ENCODE measurements at regions not wholly inside any gene's neighbourhood (a gene's known extent, or its start where the extent isn't known, plus 50 kb on each side); places are given as distances from the start of the nearest gene placed in this dataset.

DNA sequence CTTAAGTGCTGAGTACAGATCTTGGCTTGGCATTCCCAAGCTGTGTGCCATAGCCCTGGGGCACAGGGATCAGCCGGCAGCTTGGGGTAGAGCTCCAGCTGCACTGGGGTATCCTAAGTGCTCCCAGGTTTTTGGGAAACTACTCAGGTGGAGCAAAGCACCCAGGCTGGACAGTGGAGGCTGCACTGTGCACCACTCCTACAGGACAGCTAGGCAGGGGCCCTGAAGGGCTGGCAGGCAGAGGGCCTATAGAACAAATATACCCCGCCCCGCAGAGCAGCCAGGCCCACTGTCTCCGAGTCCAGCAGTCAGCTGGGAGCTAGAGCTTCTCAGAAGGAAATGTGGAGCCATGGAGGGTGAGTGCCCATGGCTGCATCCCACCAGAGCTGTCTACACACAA lies 691.7 kb upstream of the ADGRL2 start:
- TF ChIP-seq EZH2 (IDR thresholded peaks at IDR 0.05; ENCODE audit: borderline replicate concordance, insufficient read depth, low read length, poor library complexity, severe bottlenecking): no peak
- TF ChIP-seq, protein P1, sequence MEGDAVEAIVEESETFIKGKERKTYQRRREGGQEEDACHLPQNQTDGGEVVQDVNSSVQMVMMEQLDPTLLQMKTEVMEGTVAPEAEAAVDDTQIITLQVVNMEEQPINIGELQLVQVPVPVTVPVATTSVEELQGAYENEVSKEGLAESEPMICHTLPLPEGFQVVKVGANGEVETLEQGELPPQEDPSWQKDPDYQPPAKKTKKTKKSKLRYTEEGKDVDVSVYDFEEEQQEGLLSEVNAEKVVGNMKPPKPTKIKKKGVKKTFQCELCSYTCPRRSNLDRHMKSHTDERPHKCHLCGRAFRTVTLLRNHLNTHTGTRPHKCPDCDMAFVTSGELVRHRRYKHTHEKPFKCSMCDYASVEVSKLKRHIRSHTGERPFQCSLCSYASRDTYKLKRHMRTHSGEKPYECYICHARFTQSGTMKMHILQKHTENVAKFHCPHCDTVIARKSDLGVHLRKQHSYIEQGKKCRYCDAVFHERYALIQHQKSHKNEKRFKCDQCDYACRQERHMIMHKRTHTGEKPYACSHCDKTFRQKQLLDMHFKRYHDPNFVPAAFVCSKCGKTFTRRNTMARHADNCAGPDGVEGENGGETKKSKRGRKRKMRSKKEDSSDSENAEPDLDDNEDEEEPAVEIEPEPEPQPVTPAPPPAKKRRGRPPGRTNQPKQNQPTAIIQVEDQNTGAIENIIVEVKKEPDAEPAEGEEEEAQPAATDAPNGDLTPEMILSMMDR (IDR thresholded peaks at IDR 0.05; ENCODE audit: poor library complexity, severe bottlenecking): no peak
- TF ChIP-seq SMC3 (conservative IDR thresholded peaks at IDR 0.05; ENCODE audit: poor library complexity): no peak
- no peak for TF ChIP-seq EP300 (conservative IDR thresholded peaks at IDR 0.05; ENCODE audit: poor library complexity, severe bottlenecking)
- no peak for TF ChIP-seq POLR2AphosphoS5 (IDR thresholded peaks at IDR 0.05)
- TF ChIP-seq RAD21 (conservative IDR thresholded peaks at IDR 0.05): no peak
- TF ChIP-seq, protein P2, sequence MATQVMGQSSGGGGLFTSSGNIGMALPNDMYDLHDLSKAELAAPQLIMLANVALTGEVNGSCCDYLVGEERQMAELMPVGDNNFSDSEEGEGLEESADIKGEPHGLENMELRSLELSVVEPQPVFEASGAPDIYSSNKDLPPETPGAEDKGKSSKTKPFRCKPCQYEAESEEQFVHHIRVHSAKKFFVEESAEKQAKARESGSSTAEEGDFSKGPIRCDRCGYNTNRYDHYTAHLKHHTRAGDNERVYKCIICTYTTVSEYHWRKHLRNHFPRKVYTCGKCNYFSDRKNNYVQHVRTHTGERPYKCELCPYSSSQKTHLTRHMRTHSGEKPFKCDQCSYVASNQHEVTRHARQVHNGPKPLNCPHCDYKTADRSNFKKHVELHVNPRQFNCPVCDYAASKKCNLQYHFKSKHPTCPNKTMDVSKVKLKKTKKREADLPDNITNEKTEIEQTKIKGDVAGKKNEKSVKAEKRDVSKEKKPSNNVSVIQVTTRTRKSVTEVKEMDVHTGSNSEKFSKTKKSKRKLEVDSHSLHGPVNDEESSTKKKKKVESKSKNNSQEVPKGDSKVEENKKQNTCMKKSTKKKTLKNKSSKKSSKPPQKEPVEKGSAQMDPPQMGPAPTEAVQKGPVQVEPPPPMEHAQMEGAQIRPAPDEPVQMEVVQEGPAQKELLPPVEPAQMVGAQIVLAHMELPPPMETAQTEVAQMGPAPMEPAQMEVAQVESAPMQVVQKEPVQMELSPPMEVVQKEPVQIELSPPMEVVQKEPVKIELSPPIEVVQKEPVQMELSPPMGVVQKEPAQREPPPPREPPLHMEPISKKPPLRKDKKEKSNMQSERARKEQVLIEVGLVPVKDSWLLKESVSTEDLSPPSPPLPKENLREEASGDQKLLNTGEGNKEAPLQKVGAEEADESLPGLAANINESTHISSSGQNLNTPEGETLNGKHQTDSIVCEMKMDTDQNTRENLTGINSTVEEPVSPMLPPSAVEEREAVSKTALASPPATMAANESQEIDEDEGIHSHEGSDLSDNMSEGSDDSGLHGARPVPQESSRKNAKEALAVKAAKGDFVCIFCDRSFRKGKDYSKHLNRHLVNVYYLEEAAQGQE (IDR thresholded peaks at IDR 0.05; ENCODE audit: borderline replicate concordance): no peak
- TF ChIP-seq TAF1 (IDR thresholded peaks at IDR 0.05; ENCODE audit: low read depth): no peak
- no peak for TF ChIP-seq MXI1 (conservative IDR thresholded peaks at IDR 0.05; ENCODE audit: poor library complexity, severe bottlenecking)
- H3K27ac ChIP-seq (ENCODE audit: low read length): no peak overlapping the region
- no peak overlapping the region for H2AFZ ChIP-seq (ENCODE audit: low read depth, low read length)
- H3F3A ChIP-seq (ENCODE audit: insufficient read depth, low read length, poor library complexity, severe bottlenecking): no peaks in the 10 kb centered on the region
- H3K9ac ChIP-seq (ENCODE audit: low read length): no peak overlapping the region
- no peak overlapping the region for H3K4me3 ChIP-seq (ENCODE audit: low read length)
- no peak overlapping the region for H3K4me2 ChIP-seq (ENCODE audit: low read length)
- no peaks in the 10 kb centered on the region for H3K36me3 ChIP-seq (ENCODE audit: insufficient read depth, low read length)
- no peaks in the 10 kb centered on the region for H3K79me2 ChIP-seq (replicated peaks; ENCODE audit: insufficient read depth, low read length)
- no peaks in the 10 kb centered on the region for H3K9me2 ChIP-seq (ENCODE audit: insufficient read depth, low read length)
- H4K20me1 ChIP-seq (ENCODE audit: insufficient read depth): no peaks in the 10 kb centered on the region
- H3K27me3 ChIP-seq (ENCODE audit: insufficient read depth, low read depth, low read length): no peaks in the 10 kb centered on the region
- H3K9me3 ChIP-seq (ENCODE audit: low read length): no peaks in the 10 kb centered on the region

DNA sequence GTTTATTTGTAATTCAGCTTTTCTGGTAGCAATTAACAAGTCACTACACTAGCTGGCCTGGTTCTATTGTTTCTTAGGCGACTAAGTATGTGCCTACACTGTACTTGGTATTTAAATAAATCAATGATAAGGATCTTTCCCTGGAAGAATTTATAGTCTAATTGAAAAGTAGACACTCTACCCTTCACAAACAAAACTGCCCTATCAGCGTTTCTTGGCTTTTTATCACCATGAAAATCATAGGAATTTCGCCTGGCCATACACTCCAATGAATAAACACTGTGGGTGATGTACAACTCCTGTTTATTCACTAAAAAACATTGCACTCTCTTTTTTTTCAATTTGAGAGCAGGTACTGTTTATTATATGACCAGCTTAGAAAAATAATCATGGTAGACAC lies 702.9 kb upstream of the ADGRL2 start:
- no peaks in the 10 kb centered on the region for H3K27me3 ChIP-seq (ENCODE audit: insufficient read depth, low read depth, low read length)
- H3K9ac ChIP-seq (ENCODE audit: low read length): no peak overlapping the region
- no peaks in the 10 kb centered on the region for H3K79me2 ChIP-seq (replicated peaks; ENCODE audit: insufficient read depth, low read length)
- H2AFZ ChIP-seq (ENCODE audit: low read depth, low read length): no peak overlapping the region
- no peaks in the 10 kb centered on the region for H3F3A ChIP-seq (ENCODE audit: insufficient read depth, low read length, poor library complexity, severe bottlenecking)
- no peak overlapping the region for H3K27ac ChIP-seq (ENCODE audit: low read length)
- H3K9me3 ChIP-seq (ENCODE audit: low read length): no peaks in the 10 kb centered on the region
- H3K9me2 ChIP-seq (ENCODE audit: insufficient read depth, low read length): no peaks in the 10 kb centered on the region
- H3K4me2 ChIP-seq (ENCODE audit: low read length): no peak overlapping the region
- no peak overlapping the region for H3K4me3 ChIP-seq (ENCODE audit: low read length)
- no peak for TF ChIP-seq EZH2 (IDR thresholded peaks at IDR 0.05; ENCODE audit: borderline replicate concordance, insufficient read depth, low read length, poor library complexity, severe bottlenecking)
- TF ChIP-seq RAD21 (conservative IDR thresholded peaks at IDR 0.05): no peak
- no peak for TF ChIP-seq MXI1 (conservative IDR thresholded peaks at IDR 0.05; ENCODE audit: poor library complexity, severe bottlenecking)
- no peak for TF ChIP-seq EP300 (conservative IDR thresholded peaks at IDR 0.05; ENCODE audit: poor library complexity, severe bottlenecking)
- no peak for TF ChIP-seq SMC3 (conservative IDR thresholded peaks at IDR 0.05; ENCODE audit: poor library complexity)
- TF ChIP-seq, protein P2 (IDR thresholded peaks at IDR 0.05; ENCODE audit: borderline replicate concordance): no peak
- no peak for TF ChIP-seq TAF1 (IDR thresholded peaks at IDR 0.05; ENCODE audit: low read depth)
- TF ChIP-seq POLR2AphosphoS5 (IDR thresholded peaks at IDR 0.05): no peak
- TF ChIP-seq, protein P1 (IDR thresholded peaks at IDR 0.05; ENCODE audit: poor library complexity, severe bottlenecking): no peak
- no peaks in the 10 kb centered on the region for H4K20me1 ChIP-seq (ENCODE audit: insufficient read depth)
- no peaks in the 10 kb centered on the region for H3K36me3 ChIP-seq (ENCODE audit: insufficient read depth, low read length)

Data from neural cell (in vitro differentiated cells).